Urothelium cell line (cell line): ENCODE measurements at regions not wholly inside any gene's neighbourhood (a gene's known extent, or its start where the extent isn't known, plus 50 kb on each side); places are given as distances from the start of the nearest gene placed in this dataset.
"Not testable (repeated sequence)": the region's sequence is repeated elsewhere in the genome, so short reads cannot be mapped to it uniquely, and the experiment has no call there.

Source experiments
- DNase-seq: peaks from one replicate; pipeline ENCODE4 v3.0.0; 2011; ENCODE audit warnings: low spot score, mixed read lengths
- FAIRE-seq: peaks from 2 replicates; lab custom pipeline; 2011; peaks lifted over from hg19 to GRCh38; lab: Jason Lieb, UNC

- no peak for FAIRE-seq
- DNase-seq = no peak
Observed at GRCh38 chr12:115898670-115899069, 378.8 kb downstream of the MED13L start.

GRCh38 chr12:115897729-115898128 lies 379.8 kb downstream of the MED13L start:
- DNase-seq = peak; percentile 30

GRCh38 chr12:115895247-115895646 lies 382.2 kb downstream of the MED13L start:
- FAIRE-seq (no peak), DNase-seq (no peak)

More at GRCh38 chr12:115897729-115898128, 379.8 kb downstream of the MED13L start:
- FAIRE-seq = no peak

- no peak for FAIRE-seq
- DNase-seq = no peak
Observed at GRCh38 chr12:115891556-115892164, 385.8 kb downstream of the MED13L start.

- no peak for DNase-seq
- no peak for FAIRE-seq
Observed at GRCh38 chr12:115886666-115887065, 390.8 kb downstream of the MED13L start.

GRCh38 chr12:115885040-115885690 lies 392.3 kb downstream of the MED13L start:
- no peak for DNase-seq
- no peak for FAIRE-seq

GRCh38 chr12:115882936-115883335 lies 394.6 kb downstream of the MED13L start:
- no peak for DNase-seq
- FAIRE-seq = no peak

GRCh38 chr12:115880238-115880637 lies 397.3 kb downstream of the MED13L start:
- no peak for FAIRE-seq

GRCh38 chr12:115879354-115879753 lies 398.1 kb downstream of the MED13L start:
- FAIRE-seq = no peak

More at GRCh38 chr12:115880238-115880637, 397.3 kb downstream of the MED13L start:
- no peak for DNase-seq

GRCh38 chr12:115873451-115874082 lies 403.9 kb downstream of the MED13L start:
- FAIRE-seq (no peak), DNase-seq (no peak)

More at GRCh38 chr12:115879354-115879753, 398.1 kb downstream of the MED13L start:
- no peak for DNase-seq

- no peak for DNase-seq
- no peak for FAIRE-seq
Observed at GRCh38 chr12:115872919-115873357, 404.6 kb downstream of the MED13L start.

GRCh38 chr12:115872212-115872611 lies 405.3 kb downstream of the MED13L start:
- no peak for DNase-seq
- no peak for FAIRE-seq

GRCh38 chr12:115871714-115872113 lies 405.8 kb downstream of the MED13L start:
- peak; percentile 50 for DNase-seq
- no peak for FAIRE-seq

- DNase-seq (peak; percentile 35), FAIRE-seq (no peak)
Observed at GRCh38 chr12:115870510-115870909, 407.0 kb downstream of the MED13L start.

GRCh38 chr12:115870021-115870420 lies 407.5 kb downstream of the MED13L start:
- DNase-seq (no peak), FAIRE-seq (no peak)

GRCh38 chr12:115869604-115870003 lies 407.9 kb downstream of the MED13L start:
- DNase-seq = no peak
- no peak for FAIRE-seq

- FAIRE-seq = no peak
- DNase-seq = no peak
Observed at GRCh38 chr12:115868624-115869023, 408.9 kb downstream of the MED13L start.

GRCh38 chr12:115867854-115868253 lies 409.6 kb downstream of the MED13L start:
- DNase-seq = no peak
- FAIRE-seq = no peak

GRCh38 chr12:115866909-115867525 lies 410.5 kb downstream of the MED13L start:
- DNase-seq (peak; percentile 42), FAIRE-seq (no peak)

GRCh38 chr12:115866281-115866680 lies 411.2 kb downstream of the MED13L start:
- DNase-seq, FAIRE-seq: not testable (repeated sequence)

- FAIRE-seq = no peak
Observed at GRCh38 chr12:115864396-115864795, 413.1 kb downstream of the MED13L start.

More at GRCh38 chr12:115864396-115864795, 413.1 kb downstream of the MED13L start:
- no peak for DNase-seq
